Lower leg skin (tissue), 4 donors: ENCODE measurements at regions not wholly inside any gene's neighbourhood (a gene's known extent, or its start where the extent isn't known, plus 50 kb on each side); places are given as distances from the start of the nearest gene placed in this dataset.
"Not testable (repeated sequence)": the region's sequence is repeated elsewhere in the genome, so short reads cannot be mapped to it uniquely, and the experiment has no call there.

Source experiments
- DNase-seq, 2 donors: peaks; one replicate each; pipeline ENCODE4 v3.0.0-alpha.2; 2019; ENCODE audit warnings: low spot score in 2 of 2
- H3K4me3 ChIP-seq: fragments of 200-600 bp; sonication (generic); 2 replicates; pipeline ENCODE4 v1.5.1; 2017; ENCODE audit warnings: mild to moderate bottlenecking, low read depth; ENCODE audit not compliant: poor library complexity, severe bottlenecking
- CTCF ChIP-seq, 3 donors: fragments of 450-650 bp; IDR thresholded peaks; one replicate each; pipeline ENCODE4 v1.5.1; 2016; ENCODE audit warnings: antibody characterized with exemption in 3 of 3, mild to moderate bottlenecking in 3 of 3, moderate library complexity in 2 of 3
- POLR2A ChIP-seq, 2 donors: fragments of 450-650 bp; IDR thresholded peaks; one replicate each; pipeline ENCODE4 v1.6.1; 2016 to 2017; ENCODE audit warnings: antibody characterized with exemption in 2 of 2, mild to moderate bottlenecking in 1 of 2, moderate library complexity in 1 of 2
- WGBS, 2 donors: methylation state at CpG; one replicate each; pipeline ENCODE4 v1.1.5; 2018; 5-methylcytosine and 5-hydroxymethylcytosine counted together
- intact Hi-C: fragments of 100-400 bp; cut with DNase I; formaldehyde crosslinking; loops from one replicate; pipeline ENCODE4 v1.15.0; 2023; ENCODE audit warnings: low total_unique reads

GRCh38 chr17:13104576-13104975, 86.7 kb upstream of the ELAC2 start:
- TF ChIP-seq POLR2A (IDR thresholded peaks at IDR 0.05) (no peak), CTCF (IDR thresholded peaks at IDR 0.05) (no peak)
- no peak for DNase-seq
- no peak overlapping the region for H3K4me3 ChIP-seq
- 68 to 73% methylated on average over 3 of the region's 3 CpGs for WGBS, 2 donors
- intact Hi-C loops = no loop called here

GRCh38 chr17:13102477-13102876, 84.7 kb upstream of the ELAC2 start:
- no peak overlapping the region for H3K4me3 ChIP-seq
- intact Hi-C loops = no loop called here
- 50 to 58% methylated on average over 2 of the region's 2 CpGs for WGBS, 2 donors
- DNase-seq = no peak
- TF ChIP-seq POLR2A (IDR thresholded peaks at IDR 0.05) (no peak), CTCF (IDR thresholded peaks at IDR 0.05) (no peak)

GRCh38 chr17:13099926-13100325, 82.1 kb upstream of the ELAC2 start:
- DNase-seq = no peak
- no peak overlapping the region for H3K4me3 ChIP-seq
- WGBS, 2 donors = 80 to 88% methylated on average over 9 of the region's 9 CpGs
- intact Hi-C loops = no loop called here
- TF ChIP-seq POLR2A (IDR thresholded peaks at IDR 0.05) (no peak), CTCF (IDR thresholded peaks at IDR 0.05) (no peak)

- no peak overlapping the region for H3K4me3 ChIP-seq
- intact Hi-C loops = no loop called here
- no peak for DNase-seq
- 63 to 75% methylated on average over 10 of the region's 10 CpGs for WGBS, 2 donors
- TF ChIP-seq CTCF (IDR thresholded peaks at IDR 0.05) = no peak
- TF ChIP-seq POLR2A (IDR thresholded peaks at IDR 0.05) = no peak
Observed at GRCh38 chr17:13099089-13099735, 81.4 kb upstream of the ELAC2 start.

- intact Hi-C loops = no loop called here
Observed at GRCh38 chr17:13096291-13096690, 78.5 kb upstream of the ELAC2 start.

GRCh38 chr17:13092010-13092409, 74.2 kb upstream of the ELAC2 start:
- intact Hi-C loops, H3K4me3 ChIP-seq, DNase-seq: not testable (repeated sequence)
- WGBS, 2 donors = 87 to 98% methylated on average over 5 of the region's 5 CpGs

More at GRCh38 chr17:13096291-13096690, 78.5 kb upstream of the ELAC2 start:
- no peak for TF ChIP-seq POLR2A (IDR thresholded peaks at IDR 0.05)
- TF ChIP-seq CTCF (IDR thresholded peaks at IDR 0.05) = no peak
- WGBS, 2 donors = 57 to 64% methylated on average over 3 of the region's 3 CpGs
- H3K4me3 ChIP-seq = no peak overlapping the region
- no peak for DNase-seq
